GM23338 (cell line): ENCODE measurements at regions not wholly inside any gene's neighbourhood (a gene's known extent, or its start where the extent isn't known, plus 50 kb on each side); places are given as distances from the start of the nearest gene placed in this dataset.

ENCODE experiments used
- EZH2phosphoT487 ChIP-seq: fragments of 200-600 bp; sonication (generic); IDR thresholded peaks from one replicate; pipeline ENCODE4 v1.8.1; 2018; ENCODE audit warnings: antibody characterized with exemption; ENCODE audit not compliant: unreplicated experiment
- JUNB ChIP-seq: IDR thresholded peaks from one replicate; pipeline ENCODE4 v1.6.1; 2016; ENCODE audit warnings: antibody characterized with exemption; ENCODE audit not compliant: unreplicated experiment
- NANOG ChIP-seq: IDR thresholded peaks from 2 replicates; pipeline ENCODE4 v1.6.1; 2016; ENCODE audit warnings: antibody characterized with exemption, borderline replicate concordance
- STAT1 ChIP-seq: IDR thresholded peaks from one replicate; pipeline ENCODE4 v1.6.1; 2016; ENCODE audit warnings: antibody characterized with exemption; ENCODE audit not compliant: unreplicated experiment
- ZNF114 ChIP-seq: fragments of 250-450 bp; sonication (Bioruptor Pico); IDR thresholded peaks from 2 replicates; pipeline ENCODE4 v1.5.0; 2020; ENCODE audit warnings: mild to moderate bottlenecking, moderate library complexity
- ZNF331 ChIP-seq: fragments of 250-450 bp; sonication (Bioruptor Pico); IDR thresholded peaks from 2 replicates; pipeline ENCODE4 v1.5.0; 2020; ENCODE audit warnings: low read depth, mild to moderate bottlenecking, moderate library complexity
- ZNF462 ChIP-seq: fragments of 250-450 bp; sonication (Bioruptor Pico); IDR thresholded peaks from 2 replicates; pipeline ENCODE4 v1.5.0; 2020; ENCODE audit warnings: mild to moderate bottlenecking, moderate library complexity
- TF ChIP-seq, protein P1 (sequence below), 2 experiments: fragments of 200-600 bp in 1 of 2; sonication (generic) in 1 of 2; conservative IDR thresholded peaks; 2 replicates each; pipeline versions ENCODE4 v1.5.1 to v1.6.1; 2016 to 2017; ENCODE audit warnings: antibody characterized with exemption in 2 of 2, low read depth in 2 of 2, mild to moderate bottlenecking in 2 of 2, moderate library complexity in 1 of 2
- TF ChIP-seq, protein P2 (sequence below): IDR thresholded peaks from one replicate; pipeline ENCODE4 v1.6.1; 2018; ENCODE audit warnings: antibody characterized with exemption; ENCODE audit not compliant: unreplicated experiment
- TF ChIP-seq, protein P3 (sequence below): IDR thresholded peaks from 2 replicates; pipeline ENCODE4 v1.6.1; 2016; ENCODE audit warnings: antibody characterized with exemption

- TF ChIP-seq ZNF462 (no peak), ZNF114 (CRISPR knock-in tag) (no peak), JUNB (no peak), NANOG (no peak), STAT1 (no peak), EZH2phosphoT487 (no peak), ZNF331 (CRISPR knock-in tag) (no peak)
- TF ChIP-seq, protein P1, sequence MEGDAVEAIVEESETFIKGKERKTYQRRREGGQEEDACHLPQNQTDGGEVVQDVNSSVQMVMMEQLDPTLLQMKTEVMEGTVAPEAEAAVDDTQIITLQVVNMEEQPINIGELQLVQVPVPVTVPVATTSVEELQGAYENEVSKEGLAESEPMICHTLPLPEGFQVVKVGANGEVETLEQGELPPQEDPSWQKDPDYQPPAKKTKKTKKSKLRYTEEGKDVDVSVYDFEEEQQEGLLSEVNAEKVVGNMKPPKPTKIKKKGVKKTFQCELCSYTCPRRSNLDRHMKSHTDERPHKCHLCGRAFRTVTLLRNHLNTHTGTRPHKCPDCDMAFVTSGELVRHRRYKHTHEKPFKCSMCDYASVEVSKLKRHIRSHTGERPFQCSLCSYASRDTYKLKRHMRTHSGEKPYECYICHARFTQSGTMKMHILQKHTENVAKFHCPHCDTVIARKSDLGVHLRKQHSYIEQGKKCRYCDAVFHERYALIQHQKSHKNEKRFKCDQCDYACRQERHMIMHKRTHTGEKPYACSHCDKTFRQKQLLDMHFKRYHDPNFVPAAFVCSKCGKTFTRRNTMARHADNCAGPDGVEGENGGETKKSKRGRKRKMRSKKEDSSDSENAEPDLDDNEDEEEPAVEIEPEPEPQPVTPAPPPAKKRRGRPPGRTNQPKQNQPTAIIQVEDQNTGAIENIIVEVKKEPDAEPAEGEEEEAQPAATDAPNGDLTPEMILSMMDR (conservative IDR thresholded peaks at IDR 0.05; ENCODE audit: low read depth in 2 of 2): no peak
- TF ChIP-seq, protein P2, sequence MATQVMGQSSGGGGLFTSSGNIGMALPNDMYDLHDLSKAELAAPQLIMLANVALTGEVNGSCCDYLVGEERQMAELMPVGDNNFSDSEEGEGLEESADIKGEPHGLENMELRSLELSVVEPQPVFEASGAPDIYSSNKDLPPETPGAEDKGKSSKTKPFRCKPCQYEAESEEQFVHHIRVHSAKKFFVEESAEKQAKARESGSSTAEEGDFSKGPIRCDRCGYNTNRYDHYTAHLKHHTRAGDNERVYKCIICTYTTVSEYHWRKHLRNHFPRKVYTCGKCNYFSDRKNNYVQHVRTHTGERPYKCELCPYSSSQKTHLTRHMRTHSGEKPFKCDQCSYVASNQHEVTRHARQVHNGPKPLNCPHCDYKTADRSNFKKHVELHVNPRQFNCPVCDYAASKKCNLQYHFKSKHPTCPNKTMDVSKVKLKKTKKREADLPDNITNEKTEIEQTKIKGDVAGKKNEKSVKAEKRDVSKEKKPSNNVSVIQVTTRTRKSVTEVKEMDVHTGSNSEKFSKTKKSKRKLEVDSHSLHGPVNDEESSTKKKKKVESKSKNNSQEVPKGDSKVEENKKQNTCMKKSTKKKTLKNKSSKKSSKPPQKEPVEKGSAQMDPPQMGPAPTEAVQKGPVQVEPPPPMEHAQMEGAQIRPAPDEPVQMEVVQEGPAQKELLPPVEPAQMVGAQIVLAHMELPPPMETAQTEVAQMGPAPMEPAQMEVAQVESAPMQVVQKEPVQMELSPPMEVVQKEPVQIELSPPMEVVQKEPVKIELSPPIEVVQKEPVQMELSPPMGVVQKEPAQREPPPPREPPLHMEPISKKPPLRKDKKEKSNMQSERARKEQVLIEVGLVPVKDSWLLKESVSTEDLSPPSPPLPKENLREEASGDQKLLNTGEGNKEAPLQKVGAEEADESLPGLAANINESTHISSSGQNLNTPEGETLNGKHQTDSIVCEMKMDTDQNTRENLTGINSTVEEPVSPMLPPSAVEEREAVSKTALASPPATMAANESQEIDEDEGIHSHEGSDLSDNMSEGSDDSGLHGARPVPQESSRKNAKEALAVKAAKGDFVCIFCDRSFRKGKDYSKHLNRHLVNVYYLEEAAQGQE: no peak
- TF ChIP-seq, protein P3, sequence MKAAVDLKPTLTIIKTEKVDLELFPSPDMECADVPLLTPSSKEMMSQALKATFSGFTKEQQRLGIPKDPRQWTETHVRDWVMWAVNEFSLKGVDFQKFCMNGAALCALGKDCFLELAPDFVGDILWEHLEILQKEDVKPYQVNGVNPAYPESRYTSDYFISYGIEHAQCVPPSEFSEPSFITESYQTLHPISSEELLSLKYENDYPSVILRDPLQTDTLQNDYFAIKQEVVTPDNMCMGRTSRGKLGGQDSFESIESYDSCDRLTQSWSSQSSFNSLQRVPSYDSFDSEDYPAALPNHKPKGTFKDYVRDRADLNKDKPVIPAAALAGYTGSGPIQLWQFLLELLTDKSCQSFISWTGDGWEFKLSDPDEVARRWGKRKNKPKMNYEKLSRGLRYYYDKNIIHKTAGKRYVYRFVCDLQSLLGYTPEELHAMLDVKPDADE: no peak
Measured at GRCh38 chr7:26978146-26978545, 113.8 kb upstream of the SKAP2 start (continued).
